ENCODE measurements at regions not wholly inside any gene's neighbourhood (a gene's known extent, or its start where the extent isn't known, plus 50 kb on each side); places are given as distances from the start of the nearest gene placed in this dataset.

DNA sequence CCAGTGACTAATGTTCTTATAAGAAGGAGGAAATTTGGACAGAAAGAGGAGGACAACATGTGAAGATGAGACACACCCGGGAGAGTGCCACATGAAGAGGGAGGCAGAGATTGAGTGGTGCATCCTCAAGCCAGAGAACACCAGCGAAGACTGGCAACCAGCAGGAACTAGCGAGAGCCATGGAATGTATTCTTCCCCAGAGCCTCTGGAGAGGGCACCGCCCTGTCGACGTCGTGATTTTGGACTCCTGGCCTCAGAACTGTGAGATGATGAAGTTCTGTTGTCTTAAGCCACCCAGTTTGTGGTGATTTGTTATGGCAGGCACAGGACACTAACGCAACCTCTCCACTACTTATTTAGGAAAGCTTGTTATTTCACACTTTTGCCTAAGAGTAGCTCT is 196.0 kb upstream of the TLL1 start:
- TF ChIP-seq POLR2A (IDR thresholded peaks at IDR 0.05; ENCODE audit: low read length): no peak
- no peak for TF ChIP-seq GATA1 (IDR thresholded peaks at IDR 0.05; ENCODE audit: low read depth, low read length)

Data from erythroblast (primary cell).